ENCODE measurements at regions not wholly inside any gene's neighbourhood (a gene's known extent, or its start where the extent isn't known, plus 50 kb on each side); places are given as distances from the start of the nearest gene placed in this dataset.
"Not testable (repeated sequence)": the region's sequence is repeated elsewhere in the genome, so short reads cannot be mapped to it uniquely, and the experiment has no call there.

DNA sequence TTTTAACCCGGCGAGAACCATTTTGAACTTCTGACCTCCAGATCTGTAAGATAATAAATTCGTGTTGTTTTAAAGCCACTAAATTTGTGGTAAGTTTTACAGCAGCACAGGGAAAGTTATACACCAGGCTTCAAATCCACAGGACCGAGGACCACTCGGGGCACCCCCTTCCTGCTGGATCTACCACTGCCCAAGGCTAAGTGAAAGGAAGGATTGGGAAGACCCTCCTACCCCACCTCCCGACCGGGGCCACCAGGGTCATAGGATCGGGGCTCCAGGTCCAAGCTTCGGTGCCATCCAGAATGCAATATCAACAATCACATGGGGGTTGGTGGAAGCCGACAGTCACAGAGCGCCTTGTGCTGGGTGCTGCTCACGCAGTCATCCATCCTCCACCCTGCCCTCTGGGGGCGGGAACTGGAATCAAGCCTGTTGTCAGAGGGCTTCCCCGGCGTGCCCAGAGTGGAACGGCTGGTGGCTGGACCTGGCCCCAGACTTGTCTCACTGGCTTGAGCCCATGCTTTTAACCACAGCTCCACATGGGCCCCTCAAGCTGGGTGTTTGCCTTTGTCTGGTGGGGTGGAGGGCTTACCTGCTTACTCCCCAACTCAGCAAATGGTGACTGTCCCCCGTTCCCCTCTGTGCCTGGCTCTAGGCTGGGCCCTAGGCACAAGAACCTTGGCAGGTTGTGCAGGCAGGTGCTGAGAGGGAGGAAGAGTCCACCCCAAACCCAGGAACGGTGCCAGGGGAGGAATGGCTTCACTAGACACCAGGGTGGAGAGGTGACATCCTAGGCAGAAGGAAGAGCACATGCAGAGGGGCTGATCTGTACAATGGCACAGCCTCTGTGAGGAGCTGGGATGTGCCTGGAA, 180.3 kb upstream of the RTL1 start:
- DNase-seq, result peak; percentile 77

- DNase-seq, result no peak
Observed at GRCh38 chr14:101084436-101084826, 180.9 kb upstream of the RTL1 start.

DNA sequence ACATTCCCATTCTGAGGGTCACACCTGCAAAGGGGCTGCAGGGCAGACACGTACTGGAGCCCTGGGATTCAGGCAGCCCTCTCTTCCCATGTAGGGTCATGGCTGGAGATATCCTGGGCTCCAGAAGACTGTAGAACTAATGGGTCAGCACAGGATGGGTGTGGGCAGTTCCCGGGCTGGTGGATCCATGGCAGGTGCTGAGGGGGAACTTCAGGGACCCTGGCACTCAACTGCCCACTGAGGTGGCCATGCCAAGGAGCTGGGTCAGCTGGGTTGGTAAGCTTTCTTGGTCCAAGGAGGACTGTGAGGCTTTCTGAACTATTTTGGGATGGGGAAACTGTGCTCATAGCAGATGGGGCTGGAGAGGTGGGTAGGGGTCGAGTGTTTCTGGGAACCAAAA, 183.4 kb upstream of the RTL1 start:
- peak; percentile 23 for DNase-seq

DNA sequence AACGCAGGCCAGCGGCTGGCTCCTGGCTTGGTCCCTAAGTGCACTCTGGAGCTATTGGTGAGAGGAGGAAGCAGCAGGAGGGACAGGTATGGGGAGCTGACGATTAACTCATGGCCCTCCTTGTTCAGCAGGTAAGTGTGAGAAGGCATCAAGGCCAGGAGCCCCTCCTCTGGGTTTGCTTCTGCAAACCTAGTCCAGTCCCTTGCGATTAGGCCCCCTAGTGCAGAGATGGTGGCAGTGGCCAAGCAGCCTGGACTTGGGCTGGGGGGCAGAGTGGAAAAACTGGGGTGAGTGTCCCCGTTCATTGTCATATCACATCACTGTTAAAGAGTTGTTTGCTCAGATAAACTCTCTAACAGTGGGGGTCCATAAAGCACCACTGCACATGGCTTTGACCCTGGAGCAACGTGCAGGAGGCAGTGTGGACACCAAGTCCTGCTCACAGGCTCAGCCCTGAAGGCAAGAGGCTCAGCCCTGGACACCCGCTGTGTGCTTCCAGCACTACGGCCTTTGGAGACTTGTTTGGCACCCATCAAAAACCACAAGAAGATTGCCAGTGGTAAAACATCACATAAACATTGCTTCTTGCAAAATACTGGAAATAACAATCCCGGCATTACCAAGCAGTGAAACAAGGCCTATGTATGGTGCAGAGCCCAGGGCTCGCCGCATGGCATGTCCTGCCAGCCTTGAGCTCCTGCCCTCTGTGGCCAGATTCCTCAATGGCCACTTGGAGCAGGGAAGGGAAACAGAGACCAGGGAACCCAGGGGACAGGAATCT, 184.3 kb upstream of the RTL1 start:
- DNase-seq, result peak; percentile 46

GRCh38 chr14:101088395-101088667, 184.8 kb upstream of the RTL1 start:
- DNase-seq, result no peak

- DNase-seq, result peak; percentile 33
Observed at GRCh38 chr14:101088714-101089113, 185.2 kb upstream of the RTL1 start.

GRCh38 chr14:101090478-101090877, 187.0 kb upstream of the RTL1 start:
- not testable (repeated sequence) for DNase-seq

GRCh38 chr14:101090976-101091375, 187.5 kb upstream of the RTL1 start:
- DNase-seq, result no peak

- DNase-seq, result not testable (repeated sequence)
Observed at GRCh38 chr14:101094916-101095315, 191.4 kb upstream of the RTL1 start.

GRCh38 chr14:101096551-101096950, 193.0 kb upstream of the RTL1 start:
- no peak for DNase-seq

GRCh38 chr14:101097109-101097793, 193.7 kb upstream of the RTL1 start:
- DNase-seq, result no peak

DNA sequence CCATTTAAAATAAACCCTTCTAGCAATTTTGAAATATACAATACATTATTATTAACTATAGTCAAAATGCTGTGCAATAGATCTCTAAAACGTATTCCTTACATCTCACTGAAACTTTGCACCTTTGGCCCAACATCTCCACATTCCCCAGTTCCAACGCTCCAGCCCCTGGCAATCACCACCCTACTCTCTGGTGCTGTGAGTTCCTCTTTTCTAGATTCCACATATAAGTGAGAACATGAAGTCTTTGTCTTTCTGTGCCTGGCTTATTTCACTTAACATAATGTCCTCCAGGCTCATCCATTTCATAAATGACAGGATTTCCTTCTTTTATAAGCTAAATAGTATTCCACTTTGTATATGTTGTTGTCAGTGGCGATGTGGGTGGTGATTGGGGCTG, 194.7 kb upstream of the RTL1 start:
- no peak for DNase-seq

DNA sequence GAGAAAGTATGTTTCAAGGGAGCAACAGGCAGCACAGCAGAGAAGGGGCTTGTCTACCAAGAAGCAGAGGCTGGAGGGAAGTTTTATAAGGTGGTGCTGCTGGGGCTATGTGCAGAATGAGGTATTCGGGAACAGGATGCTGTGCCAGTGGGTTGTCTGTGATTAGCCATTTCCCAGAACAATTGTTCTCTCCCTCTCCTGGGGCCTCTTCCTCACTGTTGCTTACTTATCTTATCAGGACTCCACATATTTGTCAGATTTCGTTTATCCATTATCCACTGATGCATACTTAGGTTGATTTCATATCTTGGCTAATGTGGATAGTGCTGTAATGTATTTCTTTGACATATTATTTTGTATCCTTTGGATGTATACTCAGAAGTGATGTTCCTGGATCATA, 195.1 kb upstream of the RTL1 start:
- no peak for DNase-seq

- peak; percentile 47 for DNase-seq
Observed at GRCh38 chr14:101101456-101102056, 198.0 kb upstream of the RTL1 start.

DNA sequence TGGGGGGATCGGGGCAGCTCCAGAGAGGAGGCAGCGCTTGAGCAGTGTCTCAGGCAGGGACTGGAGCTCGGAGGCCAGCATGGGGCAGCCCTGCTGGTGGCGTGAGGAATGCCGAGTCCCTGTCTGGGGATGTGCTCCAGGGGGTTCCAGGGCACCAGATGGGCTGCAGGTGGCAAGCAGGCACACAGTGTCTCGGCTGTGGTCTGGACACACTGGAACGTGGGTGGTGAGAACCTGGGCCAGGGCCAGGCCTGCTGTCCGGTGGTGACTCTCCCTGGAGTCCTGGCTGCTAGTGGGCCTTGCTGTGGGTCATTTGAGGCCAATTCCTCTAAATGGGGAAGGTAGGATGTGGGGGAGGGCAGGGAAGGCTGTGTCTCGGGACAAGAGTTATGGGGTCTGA, 199.4 kb upstream of the RTL1 start:
- DNase-seq, result peak; percentile 49

- peak; percentile 50 for DNase-seq
Observed at GRCh38 chr14:101103321-101103901, 199.9 kb upstream of the RTL1 start.

DNA sequence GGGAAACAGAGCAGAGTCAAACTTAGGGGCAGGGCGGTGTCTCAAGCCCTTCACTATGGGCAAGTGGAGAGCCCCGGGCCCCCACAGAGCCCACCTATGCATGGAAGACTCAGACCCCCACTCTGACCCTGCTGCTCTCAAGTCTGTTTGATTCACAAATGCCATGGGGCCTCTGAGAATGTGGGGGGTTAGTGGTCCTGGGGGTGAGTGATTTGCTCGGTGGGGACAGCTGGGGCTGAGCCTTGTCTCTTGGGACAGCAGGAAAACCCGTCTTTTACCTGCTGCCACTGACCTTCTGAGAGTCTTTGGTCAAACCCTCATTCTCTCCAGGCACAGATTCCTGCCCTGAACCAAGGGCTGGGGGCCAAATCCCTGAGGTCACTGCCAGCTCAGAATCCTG, 201.0 kb upstream of the RTL1 start:
- DNase-seq, result no peak

- no peak for DNase-seq
Observed at GRCh38 chr14:101105045-101105444, 201.5 kb upstream of the RTL1 start.

DNA sequence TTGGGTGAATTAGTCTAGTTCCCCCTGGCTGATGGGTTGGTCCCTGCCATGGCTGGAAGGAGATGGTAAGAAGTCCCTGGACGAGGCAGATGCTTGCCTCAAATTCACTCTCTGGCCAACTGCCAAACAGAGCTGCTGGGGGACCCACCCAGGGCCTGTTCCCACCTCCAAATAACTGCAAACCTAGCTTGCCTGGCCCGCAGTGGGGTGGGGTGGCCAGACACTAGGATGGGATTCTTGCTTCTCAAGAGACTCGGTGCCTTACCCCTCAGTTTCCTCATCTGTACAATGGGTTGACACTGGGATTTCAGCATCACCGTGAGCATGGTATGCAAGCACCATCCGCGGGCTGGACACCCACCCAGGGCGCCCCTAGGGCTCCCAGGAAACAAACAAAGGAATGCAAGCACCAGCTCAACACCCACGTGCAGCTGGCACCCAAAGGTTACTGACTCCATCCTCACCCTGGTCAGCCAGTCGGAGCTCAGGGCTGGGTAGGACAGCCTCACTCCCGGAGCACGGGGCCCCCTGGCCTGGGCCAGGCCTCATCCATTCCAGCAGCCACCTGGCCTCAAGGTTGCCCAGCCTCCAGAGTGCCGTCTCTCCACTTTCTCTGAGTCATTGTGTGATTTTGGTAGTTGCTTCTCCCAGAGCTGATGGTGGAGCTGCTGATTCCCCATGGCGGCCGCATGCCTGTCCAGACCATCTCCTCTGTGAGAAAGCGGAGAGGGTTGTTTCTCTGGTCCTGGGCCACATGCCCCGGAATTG, 205.2 kb upstream of the RTL1 start:
- DNase-seq, result peak; percentile 40

- DNase-seq, result peak; percentile 22
Observed at GRCh38 chr14:101109347-101109638, 205.8 kb upstream of the RTL1 start.

DNA sequence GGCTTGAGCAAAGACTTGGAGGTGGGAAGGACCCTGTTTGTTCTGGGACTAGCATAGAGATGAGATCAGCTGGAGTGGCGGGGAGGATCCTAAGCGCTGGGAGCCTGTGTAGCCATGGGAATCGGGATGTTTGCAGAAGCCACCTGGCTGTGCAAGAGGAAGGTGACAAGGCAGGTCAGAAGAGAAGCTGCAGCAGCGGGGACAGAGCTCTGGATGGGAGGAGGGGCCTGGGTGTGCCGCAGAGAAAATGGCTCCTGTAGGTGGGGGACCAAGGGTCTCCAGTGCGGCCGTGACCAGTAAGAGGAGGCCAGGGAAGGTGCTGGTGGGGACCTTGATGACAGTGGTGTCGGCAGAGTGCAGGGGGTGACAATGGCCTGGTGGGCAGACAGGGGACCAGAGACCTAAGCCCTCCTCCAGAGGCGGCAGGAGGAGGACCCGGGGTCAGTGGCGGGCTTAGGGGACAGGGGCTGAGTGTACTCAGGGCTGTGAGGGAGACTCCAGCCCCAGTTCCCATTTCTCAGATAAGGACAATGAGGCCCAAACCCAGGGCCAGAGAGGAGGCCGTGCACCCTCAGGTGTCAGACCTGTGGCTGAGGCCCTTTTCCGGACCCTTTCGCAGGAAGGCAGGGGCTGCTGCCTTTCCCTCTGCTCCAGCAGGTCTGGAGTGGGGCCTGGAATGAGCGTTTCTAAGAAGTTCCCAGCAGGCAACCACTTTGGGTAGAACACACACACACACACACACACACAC, 206.6 kb upstream of the RTL1 start:
- peak; percentile 49 for DNase-seq
